Activated CD4-positive, alpha-beta T cell treated with anti-CD3 and anti-CD28 coated beads, Interleukin-2, Interleukin-4, amounts not matched to agents 100 ng/mL and 50 ng/mL, durations not matched to agents 16 hours and 8 hours (primary cell): ENCODE measurements at regions not wholly inside any gene's neighbourhood (a gene's known extent, or its start where the extent isn't known, plus 50 kb on each side); places are given as distances from the start of the nearest gene placed in this dataset.

Experiments used
- DNase-seq: peaks from one replicate; pipeline ENCODE4 v3.0.0-alpha.2; 2020; ENCODE audit warnings: low spot score

- DNase-seq, result no peak
Measured at GRCh38 chr3:107992976-107993684, 97.7 kb downstream of the CD47 start.

GRCh38 chr3:107990926-107991325 lies 99.9 kb downstream of the CD47 start:
- no peak for DNase-seq

- no peak for DNase-seq
Measured at GRCh38 chr3:107990433-107990832, 100.4 kb downstream of the CD47 start.

GRCh38 chr3:107989661-107990060 lies 101.2 kb downstream of the CD47 start:
- DNase-seq, result no peak

- DNase-seq, result no peak
Measured at GRCh38 chr3:107988460-107989175, 102.2 kb downstream of the CD47 start.

- no peak for DNase-seq
Measured at GRCh38 chr3:107987036-107987939, 103.5 kb downstream of the CD47 start.

- no peak for DNase-seq
Measured at GRCh38 chr3:107986505-107986904, 104.3 kb downstream of the CD47 start.

GRCh38 chr3:107985496-107985895 lies 105.3 kb downstream of the CD47 start:
- DNase-seq, result peak; percentile 61

GRCh38 chr3:107983247-107983646 lies 107.6 kb downstream of the CD47 start:
- DNase-seq, result no peak

GRCh38 chr3:107982165-107982564 lies 108.7 kb downstream of the CD47 start:
- DNase-seq, result no peak

- no peak for DNase-seq
Measured at GRCh38 chr3:107981471-107982111, 109.2 kb downstream of the CD47 start.

GRCh38 chr3:107979538-107979937 lies 111.3 kb downstream of the CD47 start:
- DNase-seq, result no peak

GRCh38 chr3:107978131-107979055 lies 112.4 kb downstream of the CD47 start:
- DNase-seq, result no peak

GRCh38 chr3:107977221-107978130 lies 113.4 kb downstream of the CD47 start:
- no peak for DNase-seq

GRCh38 chr3:107976202-107976800 lies 114.5 kb downstream of the CD47 start:
- no peak for DNase-seq

GRCh38 chr3:107975529-107976201 lies 115.2 kb downstream of the CD47 start:
- DNase-seq, result no peak

GRCh38 chr3:107973961-107974360 lies 116.9 kb downstream of the CD47 start:
- DNase-seq, result no peak

- no peak for DNase-seq
Measured at GRCh38 chr3:107973152-107973551, 117.7 kb downstream of the CD47 start.

- no peak for DNase-seq
Measured at GRCh38 chr3:107970993-107971580, 119.7 kb downstream of the CD47 start.
